Vagina (tissue), 2 donors: ENCODE measurements at regions not wholly inside any gene's neighbourhood (a gene's known extent, or its start where the extent isn't known, plus 50 kb on each side); places are given as distances from the start of the nearest gene placed in this dataset.

Source experiments
- POLR2A ChIP-seq, 2 donors: fragments of 450-650 bp; IDR thresholded peaks; one replicate each; pipeline ENCODE4 v1.6.1; 2017; ENCODE audit warnings: antibody characterized with exemption in 2 of 2, mild to moderate bottlenecking in 2 of 2, moderate library complexity in 2 of 2
- POLR2AphosphoS5 ChIP-seq, 2 donors: sonication (generic); formaldehyde crosslinking; IDR thresholded peaks; one replicate each; pipeline ENCODE4 v1.9.0; 2017; ENCODE audit warnings: antibody characterized with exemption in 2 of 2, mild to moderate bottlenecking in 2 of 2, low read depth in 1 of 2; ENCODE audit not compliant: insufficient read depth in 1 of 2
- TF ChIP-seq, protein P1 (sequence below), 3 experiments: fragments of 450-650 bp in 2 of 3; fragments of 200-600 bp in 1 of 3; sonication (generic) in 1 of 3; IDR thresholded peaks; one replicate each; pipeline ENCODE4 v1.5.1; 2017 to 2019; ENCODE audit warnings: antibody characterized with exemption in 3 of 3, mild to moderate bottlenecking in 2 of 3, moderate library complexity in 2 of 3

DNA sequence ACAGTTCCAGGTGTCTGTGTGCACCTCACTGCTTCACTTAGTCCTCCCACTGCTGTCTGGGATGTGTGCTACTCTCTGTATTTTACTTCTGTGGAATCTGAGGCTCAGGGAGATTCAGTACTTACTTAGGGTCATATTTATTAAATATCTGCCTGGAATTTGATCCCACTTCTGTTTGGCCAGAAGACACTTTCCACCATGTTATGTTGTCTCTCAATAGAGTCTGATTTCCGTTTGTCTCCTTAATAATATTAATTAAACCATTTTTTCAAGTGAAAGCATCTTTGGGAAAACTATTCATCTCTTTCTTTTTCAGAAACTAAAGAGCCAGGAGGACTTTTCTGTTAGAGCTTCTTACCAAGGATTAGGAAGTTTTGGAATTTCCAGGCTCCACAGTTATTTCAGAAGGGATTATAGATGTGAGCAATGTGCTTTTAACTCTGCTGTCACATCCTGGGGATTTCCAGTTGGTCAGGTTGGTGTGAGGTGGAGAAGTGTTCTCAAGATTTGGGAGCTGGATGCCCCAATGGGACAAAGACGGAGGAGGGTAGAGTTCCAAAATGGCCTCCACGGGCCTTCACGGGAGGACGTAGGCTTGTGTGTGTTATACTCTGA, 156.8 kb upstream of the RALGAPA2 start:
- TF ChIP-seq, protein P1, sequence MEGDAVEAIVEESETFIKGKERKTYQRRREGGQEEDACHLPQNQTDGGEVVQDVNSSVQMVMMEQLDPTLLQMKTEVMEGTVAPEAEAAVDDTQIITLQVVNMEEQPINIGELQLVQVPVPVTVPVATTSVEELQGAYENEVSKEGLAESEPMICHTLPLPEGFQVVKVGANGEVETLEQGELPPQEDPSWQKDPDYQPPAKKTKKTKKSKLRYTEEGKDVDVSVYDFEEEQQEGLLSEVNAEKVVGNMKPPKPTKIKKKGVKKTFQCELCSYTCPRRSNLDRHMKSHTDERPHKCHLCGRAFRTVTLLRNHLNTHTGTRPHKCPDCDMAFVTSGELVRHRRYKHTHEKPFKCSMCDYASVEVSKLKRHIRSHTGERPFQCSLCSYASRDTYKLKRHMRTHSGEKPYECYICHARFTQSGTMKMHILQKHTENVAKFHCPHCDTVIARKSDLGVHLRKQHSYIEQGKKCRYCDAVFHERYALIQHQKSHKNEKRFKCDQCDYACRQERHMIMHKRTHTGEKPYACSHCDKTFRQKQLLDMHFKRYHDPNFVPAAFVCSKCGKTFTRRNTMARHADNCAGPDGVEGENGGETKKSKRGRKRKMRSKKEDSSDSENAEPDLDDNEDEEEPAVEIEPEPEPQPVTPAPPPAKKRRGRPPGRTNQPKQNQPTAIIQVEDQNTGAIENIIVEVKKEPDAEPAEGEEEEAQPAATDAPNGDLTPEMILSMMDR (IDR thresholded peaks at IDR 0.05): no peak
- TF ChIP-seq POLR2A (IDR thresholded peaks at IDR 0.05) (no peak), POLR2AphosphoS5 (IDR thresholded peaks at IDR 0.05; ENCODE audit: insufficient read depth in 1 of 2, low read depth in 1 of 2) (no peak)
